Activated CD4-positive, CD25-positive, alpha-beta regulatory T cell treated with anti-CD3 and anti-CD28 coated beads, Interleukin-2, amount 50 U/mL, for 16 hours (primary cell): ENCODE measurements at regions not wholly inside any gene's neighbourhood (a gene's known extent, or its start where the extent isn't known, plus 50 kb on each side); places are given as distances from the start of the nearest gene placed in this dataset.
"Not testable (repeated sequence)": the region's sequence is repeated elsewhere in the genome, so short reads cannot be mapped to it uniquely, and the experiment has no call there.

ENCODE experiments used
- DNase-seq: peaks from one replicate; pipeline ENCODE4 v3.0.0-alpha.2; 2020; ENCODE audit warnings: low read depth, low spot score

GRCh38 chr13:31517599-31517998 is 221.7 kb upstream of the RXFP2 start:
- DNase-seq = no peak

DNA sequence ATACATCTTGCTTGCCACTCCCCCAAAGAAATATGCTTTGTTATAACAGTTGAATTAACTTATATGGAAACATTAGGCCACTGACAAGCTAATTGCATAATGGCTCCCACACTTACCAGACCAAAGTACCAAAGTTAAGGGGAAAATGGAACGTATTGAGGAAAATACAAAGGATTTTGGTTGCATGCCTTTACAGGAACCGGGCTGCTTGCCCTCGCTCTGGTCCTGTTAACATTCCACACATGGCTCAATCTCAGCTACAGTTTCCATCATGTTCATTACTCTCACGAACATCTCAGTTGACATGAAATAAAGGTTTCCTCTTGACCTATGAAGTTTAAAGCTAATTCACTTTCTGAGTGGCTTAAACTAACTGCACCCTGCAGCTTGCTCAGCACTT is 220.7 kb upstream of the RXFP2 start:
- DNase-seq = no peak

DNA sequence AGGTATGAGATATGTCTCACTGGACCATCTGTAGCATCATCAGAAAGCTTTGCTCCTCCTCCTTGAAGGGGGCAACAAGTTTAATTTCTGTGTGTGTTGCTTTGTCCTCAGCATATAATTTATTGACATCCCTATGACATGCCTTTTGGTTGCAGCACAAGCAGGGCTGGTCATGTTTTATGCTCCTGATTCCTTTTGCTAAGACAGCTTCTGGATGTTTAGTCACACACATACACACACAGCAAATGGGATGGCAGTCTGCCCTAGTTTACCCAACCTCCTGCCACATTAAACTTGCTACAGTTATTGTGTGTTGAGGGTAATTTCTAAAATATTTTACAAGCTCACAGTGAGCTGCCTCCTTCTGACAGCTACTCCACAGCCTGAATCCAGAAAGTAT is 217.9 kb upstream of the RXFP2 start:
- DNase-seq = no peak

GRCh38 chr13:31522396-31522795 is 216.9 kb upstream of the RXFP2 start:
- DNase-seq = no peak

DNA sequence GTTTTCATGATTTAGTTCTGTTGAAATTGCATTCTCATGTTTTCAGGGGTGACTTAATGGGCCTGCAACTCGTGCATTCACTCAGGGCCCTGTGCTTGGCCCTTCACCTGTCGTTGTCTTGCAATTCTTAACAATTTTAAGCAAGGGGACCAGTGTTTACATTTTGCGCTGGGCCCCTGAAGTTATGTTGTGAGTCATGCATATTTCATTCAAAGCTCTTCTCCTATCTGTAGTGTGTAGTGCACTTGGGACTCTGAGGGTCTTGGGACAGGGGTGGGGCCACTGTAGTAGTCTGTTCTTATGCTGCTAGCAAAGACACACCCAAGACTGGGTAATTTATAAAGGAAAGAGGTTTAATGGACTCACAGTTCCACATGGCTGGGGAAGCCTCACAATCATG is 211.2 kb upstream of the RXFP2 start:
- no peak for DNase-seq

- no peak for DNase-seq
Observed at GRCh38 chr13:31528758-31529157, 210.6 kb upstream of the RXFP2 start.

DNA sequence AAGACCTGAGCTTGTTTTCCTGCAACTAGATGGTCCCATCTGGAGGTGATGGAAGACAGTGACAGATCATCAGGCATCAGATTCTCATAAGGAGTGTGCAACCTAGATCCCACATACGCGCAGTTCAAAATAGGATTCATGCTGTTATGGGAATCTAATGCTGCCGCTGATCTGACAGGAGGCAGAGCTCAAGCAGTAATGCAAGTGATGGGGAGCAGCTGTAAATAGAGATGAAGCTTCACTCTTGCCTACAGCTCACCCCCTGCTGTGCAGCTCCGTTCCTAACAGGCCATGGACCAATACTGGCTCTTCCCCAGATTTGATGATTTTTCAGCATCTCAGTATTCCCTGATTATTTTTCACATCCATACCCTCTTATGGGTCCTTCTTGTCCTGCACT is 208.4 kb upstream of the RXFP2 start:
- DNase-seq = no peak

DNA sequence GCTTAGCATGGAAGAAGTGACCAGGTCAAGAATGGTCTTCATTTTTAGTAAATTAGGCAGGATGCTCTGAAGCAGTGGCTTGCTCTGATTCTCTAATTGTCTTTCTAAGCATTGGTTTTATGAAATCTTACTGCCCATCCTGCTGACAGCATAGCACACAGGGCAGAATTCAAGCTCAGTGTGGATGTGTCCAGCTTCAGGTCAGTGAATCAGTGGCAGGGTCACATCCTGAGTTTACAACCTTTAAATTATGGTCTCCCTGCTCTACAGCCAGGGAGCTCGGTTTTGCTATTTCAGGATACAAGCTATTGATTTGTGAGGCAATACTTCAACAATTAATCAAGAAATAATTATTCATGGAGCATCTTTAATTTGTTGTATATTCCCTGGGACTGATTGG is 202.3 kb upstream of the RXFP2 start:
- no peak for DNase-seq

DNA sequence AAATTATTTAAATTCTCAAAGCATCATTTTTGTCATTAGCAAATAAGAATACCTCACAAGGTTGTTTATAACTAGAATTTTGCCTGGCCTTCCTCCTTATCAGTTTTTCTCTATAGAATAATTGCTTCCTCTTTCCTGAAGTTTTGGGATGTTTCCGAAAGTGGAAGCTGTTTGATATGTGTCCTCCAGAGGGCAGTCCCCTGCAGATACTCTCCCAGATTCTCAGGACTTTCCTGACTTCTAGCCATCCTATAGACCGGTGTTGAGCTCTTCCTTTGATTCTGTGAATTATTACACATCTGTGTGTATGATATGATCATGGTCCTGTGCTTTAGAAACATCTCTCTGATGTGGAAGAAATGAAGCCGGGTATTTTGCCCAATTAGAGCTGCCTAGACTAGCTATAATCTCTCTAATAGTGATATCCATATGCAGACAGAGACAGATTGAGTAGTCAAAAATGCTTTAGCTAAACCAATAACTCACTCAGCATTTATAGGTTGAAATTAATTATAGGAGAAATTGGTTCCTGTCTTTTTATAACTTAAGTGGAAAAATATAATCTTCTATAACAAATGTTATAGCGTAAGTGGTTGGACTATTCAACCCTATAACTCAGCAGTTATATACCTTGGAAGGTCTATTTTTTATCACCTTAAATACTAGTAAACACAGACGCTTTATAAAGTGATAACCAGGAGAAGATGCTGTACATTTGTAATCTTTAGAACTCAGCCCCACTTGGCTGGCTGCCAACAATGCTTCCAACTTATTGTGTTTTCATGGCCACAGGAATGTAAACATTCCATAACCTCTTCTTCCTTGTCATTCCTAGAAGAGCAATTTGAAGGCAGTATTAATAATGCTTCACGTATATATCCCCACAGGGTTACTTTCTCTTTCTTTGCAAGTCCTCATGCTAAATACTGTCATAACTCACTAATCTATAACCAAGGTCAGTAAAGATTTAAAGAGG is 201.0 kb upstream of the RXFP2 start:
- no peak for DNase-seq

DNA sequence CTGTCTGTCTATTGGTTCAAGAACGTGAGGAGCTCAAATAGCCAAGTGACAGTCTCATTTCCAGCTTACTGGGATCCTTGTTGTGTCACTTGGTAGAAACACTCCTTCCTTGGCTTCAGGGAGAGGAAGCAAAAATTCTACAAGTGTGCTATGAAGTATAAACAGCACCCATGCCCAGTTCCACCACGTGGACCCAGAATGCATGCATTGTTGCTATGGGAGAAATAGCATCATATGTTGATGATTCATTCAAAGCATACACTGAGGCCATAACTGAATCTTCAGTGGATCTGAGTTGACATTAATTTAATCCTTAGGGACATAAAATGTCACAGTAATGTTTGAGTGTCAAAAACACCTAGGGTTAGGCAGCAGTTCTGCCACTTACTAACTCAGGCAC is 199.0 kb upstream of the RXFP2 start:
- no peak for DNase-seq

GRCh38 chr13:31543190-31543589 is 196.1 kb upstream of the RXFP2 start:
- DNase-seq = no peak

- no peak for DNase-seq
Observed at GRCh38 chr13:31545616-31546015, 193.7 kb upstream of the RXFP2 start.

DNA sequence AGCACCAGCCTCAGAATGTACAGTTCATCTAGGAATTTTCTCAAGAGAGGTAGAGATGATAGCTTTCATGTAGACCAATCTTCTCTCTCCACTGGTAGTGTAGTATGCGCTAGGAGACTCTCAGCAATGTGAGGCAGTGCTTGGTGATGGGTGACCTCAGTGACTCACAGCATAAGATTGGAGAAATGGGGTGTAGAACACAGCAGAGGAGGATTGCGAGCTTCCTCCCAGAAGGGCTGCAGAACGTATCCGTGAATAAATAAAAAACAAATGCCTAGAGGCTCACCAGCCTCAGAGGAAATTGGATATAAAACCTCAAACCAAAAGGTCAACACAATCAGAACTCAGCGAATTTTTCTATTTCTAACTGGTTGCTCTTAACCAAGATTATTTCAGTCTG is 182.9 kb upstream of the RXFP2 start:
- DNase-seq = no peak

- not testable (repeated sequence) for DNase-seq
Observed at GRCh38 chr13:31584221-31584620, 155.1 kb upstream of the RXFP2 start.

GRCh38 chr13:31587698-31588266 is 151.5 kb upstream of the RXFP2 start:
- no peak for DNase-seq

DNA sequence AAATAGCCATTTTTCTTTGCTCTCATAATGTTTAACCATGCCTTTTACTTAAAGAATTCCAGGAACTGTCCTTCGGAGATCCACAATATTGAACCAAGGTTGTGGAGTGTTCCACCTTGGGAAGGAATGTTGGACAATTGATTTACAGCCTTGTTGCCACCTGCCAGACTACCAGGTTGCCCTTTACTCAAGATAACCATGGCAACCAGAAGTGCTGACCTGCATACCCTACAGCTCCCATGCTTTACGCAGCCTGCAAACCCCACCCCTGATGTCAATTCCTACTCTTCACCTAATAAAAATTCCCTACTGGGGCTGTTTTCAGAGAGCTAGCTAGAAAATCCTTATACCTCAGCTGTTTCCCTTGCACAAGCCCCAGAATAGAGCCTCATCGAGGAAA is 151.0 kb upstream of the RXFP2 start:
- no peak for DNase-seq

DNA sequence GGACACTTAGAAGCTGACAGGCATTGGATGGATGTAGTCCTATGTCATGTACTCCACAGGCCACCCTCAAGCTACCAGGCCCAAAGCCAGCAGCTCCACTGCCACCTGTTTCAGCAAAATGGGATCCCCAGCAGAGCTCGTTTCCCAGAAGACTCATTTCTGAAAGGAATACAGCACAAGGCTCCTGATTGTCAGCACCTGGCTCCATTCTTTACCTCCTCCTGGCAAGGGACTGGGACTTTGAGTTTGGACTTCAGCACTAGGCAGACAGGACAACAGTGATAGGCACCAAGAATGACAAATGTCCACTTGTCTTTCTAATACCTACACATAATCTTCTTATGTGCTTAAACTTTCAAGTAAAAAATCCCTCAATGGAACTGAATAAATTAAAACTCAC is 150.4 kb upstream of the RXFP2 start:
- no peak for DNase-seq

- no peak for DNase-seq
Observed at GRCh38 chr13:31591642-31592233, 147.6 kb upstream of the RXFP2 start.

DNA sequence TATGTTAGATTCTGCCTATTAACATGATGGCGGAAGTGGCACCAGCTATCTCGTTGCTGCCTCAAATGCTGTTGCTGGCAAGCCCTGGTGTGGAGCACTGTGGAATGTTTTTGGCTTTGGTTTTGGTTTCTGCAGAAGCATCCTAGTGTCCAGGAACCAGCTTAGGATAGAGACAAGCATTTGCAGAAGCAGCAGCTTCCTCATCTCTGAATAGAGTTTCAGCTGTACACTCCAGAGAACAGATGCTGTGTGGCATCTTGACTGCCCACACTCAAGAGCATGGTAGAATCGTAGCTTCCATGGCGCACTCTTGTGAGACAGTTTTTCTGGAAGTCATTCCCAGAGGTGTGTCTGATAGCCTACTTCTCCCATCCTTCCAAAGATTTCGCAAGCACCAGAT is 145.3 kb upstream of the RXFP2 start:
- no peak for DNase-seq

GRCh38 chr13:31595563-31595962 is 143.8 kb upstream of the RXFP2 start:
- no peak for DNase-seq

DNA sequence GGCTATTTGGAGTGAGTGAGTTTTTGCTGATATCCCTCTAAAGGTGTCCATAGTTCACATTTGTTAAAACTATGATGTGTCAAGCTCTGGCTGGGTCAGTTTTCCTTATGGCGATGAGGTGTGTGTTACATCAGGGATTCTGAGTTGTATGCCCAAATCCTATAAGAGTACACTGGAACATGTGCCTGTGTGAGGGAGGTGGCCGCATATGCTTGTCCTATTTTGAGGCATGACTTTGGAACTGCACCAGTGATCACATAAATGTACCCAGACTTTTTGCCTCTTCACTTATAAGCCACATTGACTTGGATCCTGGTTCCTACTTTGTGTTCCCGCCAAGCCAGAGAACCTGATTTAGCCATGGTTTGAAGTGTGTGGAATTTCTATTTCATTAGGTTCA is 140.3 kb upstream of the RXFP2 start:
- no peak for DNase-seq

GRCh38 chr13:31605076-31605860 is 134.1 kb upstream of the RXFP2 start:
- no peak for DNase-seq
